ENCODE measurements at regions not wholly inside any gene's neighbourhood (a gene's known extent, or its start where the extent isn't known, plus 50 kb on each side); places are given as distances from the start of the nearest gene placed in this dataset.
"Not testable (repeated sequence)": the region's sequence is repeated elsewhere in the genome, so short reads cannot be mapped to it uniquely, and the experiment has no call there.

GRCh38 chr4:127529879-127530278 lies 102.9 kb upstream of the INTU start:
- DNase-seq = not testable (repeated sequence)

GRCh38 chr4:127533028-127533700 lies 99.6 kb upstream of the INTU start:
- DNase-seq = no peak

- no peak for DNase-seq
These were observed 98.5 kb upstream of the INTU start for GRCh38 chr4:127534041-127534825.

DNA sequence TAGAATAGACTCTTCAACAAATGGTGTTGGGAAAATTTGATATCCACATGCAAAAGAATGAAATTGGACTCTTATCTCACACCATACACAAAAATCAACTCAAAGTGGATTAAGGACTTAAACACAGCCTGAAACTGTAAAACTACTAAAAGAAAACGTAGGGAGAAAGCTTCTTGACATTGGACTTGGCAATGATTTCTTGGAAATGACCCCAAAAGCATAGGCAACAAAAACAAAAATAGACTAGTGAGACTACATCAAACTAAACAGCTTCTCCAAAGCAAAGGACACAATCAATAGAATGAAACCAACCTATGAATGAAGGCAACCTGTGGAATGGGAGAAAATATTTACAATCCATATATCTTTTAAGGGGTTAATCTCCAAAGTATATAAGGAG lies 94.7 kb upstream of the INTU start:
- DNase-seq = no peak

DNA sequence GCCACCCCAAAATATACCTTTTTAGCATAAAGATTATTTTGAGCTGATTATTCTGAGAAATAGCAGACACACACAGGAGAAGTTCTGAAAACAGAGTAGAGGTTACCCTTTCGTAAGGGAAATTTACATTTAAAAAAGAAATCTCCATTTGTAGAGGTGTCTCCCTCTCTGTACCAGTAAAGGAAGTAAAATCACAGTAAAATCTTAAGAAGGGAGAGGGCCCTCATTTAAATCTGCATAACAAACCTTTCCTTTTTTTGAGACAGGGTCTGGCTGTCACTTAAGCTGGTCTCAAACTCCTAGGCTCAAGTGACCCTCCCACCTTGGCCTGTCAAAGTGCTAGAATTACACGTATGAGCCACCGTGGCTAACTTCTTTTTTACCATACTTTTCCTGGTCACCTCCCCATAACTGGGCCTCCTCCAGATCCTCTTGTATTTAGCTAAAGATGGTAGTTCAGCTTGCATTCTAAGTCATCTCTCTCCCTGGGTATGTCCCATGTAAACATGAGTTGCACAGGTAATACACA lies 92.2 kb upstream of the INTU start:
- DNase-seq = no peak

- DNase-seq = no peak
These were observed 87.5 kb upstream of the INTU start for GRCh38 chr4:127545271-127545670.

- DNase-seq = no peak
These were observed 83.5 kb upstream of the INTU start for GRCh38 chr4:127548990-127549925.

GRCh38 chr4:127555106-127555505 lies 77.7 kb upstream of the INTU start:
- DNase-seq = no peak

- no peak for DNase-seq
These were observed 74.7 kb upstream of the INTU start for GRCh38 chr4:127558088-127558487.

GRCh38 chr4:127558489-127559407 lies 74.0 kb upstream of the INTU start:
- no peak for DNase-seq

DNA sequence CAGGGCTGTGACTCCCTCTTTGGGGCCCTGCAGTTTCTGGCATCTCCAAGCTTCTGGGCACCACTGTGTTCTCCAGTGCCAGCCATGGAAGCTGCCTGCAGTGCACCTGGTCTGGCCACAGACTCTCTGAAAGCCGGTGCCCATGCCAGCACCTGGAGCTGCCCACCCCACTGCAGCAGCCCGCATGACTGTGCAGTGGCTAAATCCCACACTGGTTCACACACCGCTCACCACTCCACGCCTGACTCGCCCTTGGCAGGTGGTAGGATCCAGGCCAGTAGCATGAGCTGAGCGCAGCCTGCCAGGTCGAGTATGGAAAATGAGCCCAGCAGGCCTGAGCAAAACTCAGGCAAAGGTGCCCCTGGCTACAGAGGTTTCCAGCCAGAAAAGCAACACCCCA lies 72.8 kb upstream of the INTU start:
- no peak for DNase-seq

DNA sequence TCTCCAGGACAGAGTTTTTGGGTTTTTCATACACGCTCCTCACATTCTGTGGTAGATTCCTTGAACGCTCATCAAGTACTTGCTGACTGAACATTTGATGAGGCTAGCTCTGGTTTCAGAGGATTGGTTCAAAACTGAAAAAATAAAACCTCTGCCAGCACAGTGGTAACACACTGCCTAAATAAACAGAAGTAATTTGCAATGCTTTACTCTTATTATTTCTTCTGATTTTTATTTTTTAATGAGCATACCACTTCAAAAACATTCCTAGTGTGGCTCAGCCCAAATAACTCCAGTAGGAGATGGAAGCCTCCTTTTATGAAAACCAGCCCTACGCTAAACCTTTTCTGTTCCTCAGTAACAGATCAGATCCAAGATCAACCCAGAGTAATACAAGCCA lies 72.0 kb upstream of the INTU start:
- no peak for DNase-seq

- DNase-seq = no peak
These were observed 58.1 kb upstream of the INTU start for GRCh38 chr4:127574643-127575042.

DNA sequence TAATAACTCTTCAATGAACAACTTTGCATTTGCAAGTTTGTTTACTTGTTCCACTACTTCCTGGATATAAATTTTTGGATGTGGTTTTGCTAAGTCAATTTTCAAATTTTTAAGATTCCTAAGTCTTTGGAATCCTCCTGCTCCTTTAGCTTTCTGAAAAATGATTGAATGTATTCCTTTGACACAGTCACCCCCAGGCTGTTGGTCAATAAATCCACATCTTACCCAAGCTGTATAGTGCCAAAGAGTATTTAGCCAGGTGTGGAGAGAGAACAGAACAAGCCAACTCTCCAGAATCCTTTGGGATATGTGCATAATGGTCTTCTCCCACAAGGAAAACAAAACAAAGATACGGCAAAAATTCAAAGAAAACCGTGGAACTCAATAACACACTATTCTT lies 56.9 kb upstream of the INTU start:
- no peak for DNase-seq

- DNase-seq = no peak
These were observed 54.3 kb upstream of the INTU start for GRCh38 chr4:127578491-127578890.

- no peak for DNase-seq
These were observed 53.8 kb upstream of the INTU start for GRCh38 chr4:127578967-127579366.

GRCh38 chr4:127579821-127580220 lies 52.9 kb upstream of the INTU start:
- no peak for DNase-seq

DNA sequence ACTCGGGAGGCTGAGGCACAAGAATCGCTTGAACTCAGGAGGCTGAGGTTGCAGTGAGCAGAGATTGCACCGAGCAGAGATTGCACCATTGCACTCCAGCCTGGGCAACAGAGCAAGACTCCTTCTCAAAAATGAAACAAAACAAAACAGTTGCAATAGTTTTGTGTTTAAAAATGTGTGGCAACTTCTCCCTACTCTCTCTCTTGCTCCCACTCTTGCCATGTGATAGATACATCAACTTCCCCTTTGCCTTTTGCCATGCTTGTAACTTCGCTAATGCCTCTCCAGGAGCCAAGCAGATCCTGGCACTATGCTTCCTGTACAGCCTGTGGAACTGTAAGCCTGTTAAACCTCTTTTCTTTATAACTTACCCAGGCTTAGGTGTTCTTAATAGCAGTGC lies 52.5 kb upstream of the INTU start:
- DNase-seq = peak; percentile 80

DNA sequence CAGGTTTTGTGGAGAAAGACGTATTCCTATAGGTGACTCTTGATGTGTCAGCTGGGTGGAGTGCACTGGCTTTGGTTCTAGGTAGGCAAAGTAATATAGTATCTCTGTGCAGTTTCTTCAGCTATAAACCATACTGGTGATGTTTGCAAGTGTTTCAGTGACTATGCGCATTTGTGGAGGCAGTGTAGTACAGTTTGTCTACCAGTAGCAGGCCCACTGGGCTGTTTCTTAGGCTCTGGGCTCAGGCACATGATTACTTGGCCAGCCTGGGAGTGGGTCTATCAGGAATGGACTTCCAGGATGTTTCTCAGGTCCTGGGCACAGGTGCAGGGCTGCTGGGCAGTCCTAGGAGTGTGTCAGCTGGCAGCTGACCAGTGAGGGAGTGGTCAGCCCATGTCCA lies 51.9 kb upstream of the INTU start:
- DNase-seq = no peak
